HG03039 (cell line): ENCODE measurements at regions not wholly inside any gene's neighbourhood (a gene's known extent, or its start where the extent isn't known, plus 50 kb on each side); places are given as distances from the start of the nearest gene placed in this dataset.
"Not testable (repeated sequence)": the region's sequence is repeated elsewhere in the genome, so short reads cannot be mapped to it uniquely, and the experiment has no call there.

Experiments
- ATAC-seq: cut with Tn5 transposase; IDR thresholded peaks from one replicate; pipeline ENCODE4 v1.9.1; 2021; ENCODE audit warnings: mild to moderate bottlenecking, moderate library complexity; ENCODE audit not compliant: unreplicated experiment

GRCh38 chr4:189215574-189215973 is 725.1 kb upstream of the FRG1 start:
- ATAC-seq, result no peak

GRCh38 chr4:189221691-189222090 is 719.0 kb upstream of the FRG1 start:
- no peak for ATAC-seq

- no peak for ATAC-seq
Measured at GRCh38 chr4:189228726-189229125, 711.9 kb upstream of the FRG1 start.

- no peak for ATAC-seq
Measured at GRCh38 chr4:189232274-189232673, 708.4 kb upstream of the FRG1 start.

- ATAC-seq, result not testable (repeated sequence)
Measured at GRCh38 chr4:189233754-189234153, 706.9 kb upstream of the FRG1 start.

GRCh38 chr4:189234948-189235347 is 705.7 kb upstream of the FRG1 start:
- ATAC-seq, result not testable (repeated sequence)

- ATAC-seq, result no peak
Measured at GRCh38 chr4:189235599-189235998, 705.1 kb upstream of the FRG1 start.

GRCh38 chr4:189236321-189236720 is 704.4 kb upstream of the FRG1 start:
- not testable (repeated sequence) for ATAC-seq

GRCh38 chr4:189237340-189237739 is 703.3 kb upstream of the FRG1 start:
- no peak for ATAC-seq

GRCh38 chr4:189255636-189256035 is 685.0 kb upstream of the FRG1 start:
- no peak for ATAC-seq

- ATAC-seq, result no peak
Measured at GRCh38 chr4:189261475-189261874, 679.2 kb upstream of the FRG1 start.

- no peak for ATAC-seq
Measured at GRCh38 chr4:189265515-189265914, 675.2 kb upstream of the FRG1 start.

- no peak for ATAC-seq
Measured at GRCh38 chr4:189267312-189267965, 673.2 kb upstream of the FRG1 start.

GRCh38 chr4:189278597-189279165 is 662.0 kb upstream of the FRG1 start:
- no peak for ATAC-seq

GRCh38 chr4:189279188-189279587 is 661.5 kb upstream of the FRG1 start:
- no peak for ATAC-seq

GRCh38 chr4:189285377-189285776 is 655.3 kb upstream of the FRG1 start:
- ATAC-seq, result no peak

GRCh38 chr4:189291939-189292338 is 648.7 kb upstream of the FRG1 start:
- no peak for ATAC-seq

- ATAC-seq, result no peak
Measured at GRCh38 chr4:189293459-189293858, 647.2 kb upstream of the FRG1 start.

GRCh38 chr4:189294574-189294973 is 646.1 kb upstream of the FRG1 start:
- no peak for ATAC-seq

GRCh38 chr4:189299706-189300105 is 641.0 kb upstream of the FRG1 start:
- ATAC-seq, result no peak

GRCh38 chr4:189301692-189302091 is 639.0 kb upstream of the FRG1 start:
- no peak for ATAC-seq

- ATAC-seq, result no peak
Measured at GRCh38 chr4:189302719-189303118, 638.0 kb upstream of the FRG1 start.

GRCh38 chr4:189304167-189304566 is 636.5 kb upstream of the FRG1 start:
- no peak for ATAC-seq
